ENCODE measurements at regions not wholly inside any gene's neighbourhood (a gene's known extent, or its start where the extent isn't known, plus 50 kb on each side); places are given as distances from the start of the nearest gene placed in this dataset.
A peak's percentile ranks its signal among the peaks of the same experiment; 100 is the strongest.

DNA sequence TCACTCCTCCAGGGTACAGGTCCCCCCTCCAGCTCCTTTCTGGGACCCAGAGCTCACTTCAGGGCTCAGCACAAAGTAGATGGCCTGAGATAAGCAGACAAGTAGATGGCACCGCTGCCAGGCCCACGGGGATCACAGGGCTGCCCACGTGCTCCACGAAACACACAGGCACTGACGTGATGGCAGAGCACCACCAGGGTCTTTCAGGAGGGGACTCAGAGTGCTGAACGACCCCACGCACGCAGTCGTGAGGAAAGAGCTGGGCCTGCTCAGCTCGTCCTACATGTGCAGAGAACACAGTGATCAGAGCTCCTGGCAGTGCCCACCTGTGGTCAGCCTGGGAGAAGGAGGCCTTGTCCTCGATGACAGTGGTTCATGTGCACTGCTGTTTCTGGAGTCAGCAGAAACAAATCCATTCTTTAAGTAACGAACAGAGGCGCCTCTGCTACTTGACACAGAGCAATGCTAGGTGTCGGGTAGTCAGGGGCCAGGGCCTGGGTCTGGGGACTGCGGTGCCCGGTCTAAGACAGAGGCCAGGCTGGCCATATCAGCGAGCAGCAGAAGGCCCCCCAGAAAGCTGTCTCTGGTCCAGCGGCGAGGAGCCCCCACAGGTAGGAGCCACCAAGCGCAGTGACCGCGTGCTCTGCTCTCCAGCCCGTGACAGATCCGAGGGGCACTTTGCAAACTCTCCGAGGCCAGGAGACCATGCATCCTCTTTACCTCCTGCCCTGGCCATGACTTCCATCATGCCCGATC lies 129.8 kb upstream of the FAM20C start:
- DNase-seq: no peak
- Histone ChIP-seq H3K36me3 (ENCODE audit: control insufficient read depth, insufficient read depth, low read length) (no peaks in the 10 kb centered on the region), H3K4me3 (ENCODE audit: low read length) (no peak overlapping the region), H3K27ac (ENCODE audit: low read length) (no peak overlapping the region), H3K4me1 (ENCODE audit: control insufficient read depth, insufficient read depth, low read length) (peaks cover 2% of the 10 kb centered on the region), H3K27me3 (ENCODE audit: control insufficient read depth, insufficient read depth, low read length) (no peaks in the 10 kb centered on the region), H3K9me3 (ENCODE audit: control insufficient read depth, low read depth, low read length) (peaks cover 2% of the 10 kb centered on the region)
- no CpG with 5 or more reads among the region's 26 CpGs for WGBS (ENCODE audit: insufficient coverage, low lambda C conversion rate)

DNA sequence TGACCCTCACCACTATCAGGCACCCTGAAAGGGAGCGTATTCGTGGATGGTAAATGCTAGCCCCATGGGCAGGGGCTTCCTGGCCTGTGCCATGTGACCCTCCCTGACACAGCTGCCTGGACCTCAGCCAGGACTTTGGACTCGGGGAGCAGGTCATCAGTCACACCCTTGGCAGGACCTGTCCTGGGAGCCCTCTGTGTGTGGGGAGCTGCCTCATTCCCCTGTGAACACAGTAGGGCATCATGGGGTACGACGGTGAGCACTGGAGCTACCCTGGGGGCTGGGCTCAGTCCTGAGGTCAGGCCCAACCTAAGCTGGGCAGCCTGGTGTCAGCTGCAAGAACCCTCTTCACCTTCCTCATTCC lies 129.3 kb upstream of the FAM20C start:
- no peak for DNase-seq
- Histone ChIP-seq H3K36me3 (ENCODE audit: control insufficient read depth, insufficient read depth, low read length) (no peaks in the 10 kb centered on the region), H3K27ac (ENCODE audit: low read length) (no peak overlapping the region), H3K4me3 (ENCODE audit: low read length) (no peak overlapping the region), H3K4me1 (ENCODE audit: control insufficient read depth, insufficient read depth, low read length) (peaks cover 2% of the 10 kb centered on the region), H3K27me3 (ENCODE audit: control insufficient read depth, insufficient read depth, low read length) (no peaks in the 10 kb centered on the region), H3K9me3 (ENCODE audit: control insufficient read depth, low read depth, low read length) (peaks cover 2% of the 10 kb centered on the region)
- WGBS (ENCODE audit: insufficient coverage, low lambda C conversion rate): no CpG with 5 or more reads among the region's 5 CpGs

DNA sequence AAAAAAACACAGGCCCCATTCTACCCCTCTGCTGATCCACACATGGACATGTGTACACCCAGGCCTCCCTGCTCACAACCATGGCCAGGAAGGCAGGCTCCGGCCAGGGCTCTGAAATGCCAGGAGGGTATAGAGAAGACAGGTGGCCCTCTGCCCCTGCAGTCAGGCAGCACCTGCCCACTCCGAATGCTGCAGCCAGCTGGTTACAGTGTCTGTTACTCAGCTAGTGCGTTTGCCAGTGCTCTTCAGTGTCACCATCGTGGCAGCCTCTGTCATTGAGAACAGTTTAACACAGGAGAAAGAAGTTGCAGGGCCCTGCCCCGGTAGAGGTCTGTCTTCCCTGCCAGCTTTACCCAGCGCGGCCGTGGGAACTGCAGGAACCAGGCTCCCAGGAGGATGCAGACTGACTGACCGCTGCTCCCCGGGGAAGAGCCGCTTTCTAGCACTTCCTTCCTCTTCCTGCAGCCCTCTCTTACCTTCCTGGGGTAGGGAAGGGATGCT lies 128.8 kb upstream of the FAM20C start:
- Histone ChIP-seq H3K4me3 (ENCODE audit: low read length) (no peak overlapping the region), H3K27ac (ENCODE audit: low read length) (no peak overlapping the region), H3K27me3 (ENCODE audit: control insufficient read depth, insufficient read depth, low read length) (no peaks in the 10 kb centered on the region), H3K9me3 (ENCODE audit: control insufficient read depth, low read depth, low read length) (peaks cover 2% of the 10 kb centered on the region), H3K36me3 (ENCODE audit: control insufficient read depth, insufficient read depth, low read length) (no peaks in the 10 kb centered on the region), H3K4me1 (ENCODE audit: control insufficient read depth, insufficient read depth, low read length) (peaks cover 2% of the 10 kb centered on the region)
- no CpG with 5 or more reads among the region's 11 CpGs for WGBS (ENCODE audit: insufficient coverage, low lambda C conversion rate)
- no peak for DNase-seq

DNA sequence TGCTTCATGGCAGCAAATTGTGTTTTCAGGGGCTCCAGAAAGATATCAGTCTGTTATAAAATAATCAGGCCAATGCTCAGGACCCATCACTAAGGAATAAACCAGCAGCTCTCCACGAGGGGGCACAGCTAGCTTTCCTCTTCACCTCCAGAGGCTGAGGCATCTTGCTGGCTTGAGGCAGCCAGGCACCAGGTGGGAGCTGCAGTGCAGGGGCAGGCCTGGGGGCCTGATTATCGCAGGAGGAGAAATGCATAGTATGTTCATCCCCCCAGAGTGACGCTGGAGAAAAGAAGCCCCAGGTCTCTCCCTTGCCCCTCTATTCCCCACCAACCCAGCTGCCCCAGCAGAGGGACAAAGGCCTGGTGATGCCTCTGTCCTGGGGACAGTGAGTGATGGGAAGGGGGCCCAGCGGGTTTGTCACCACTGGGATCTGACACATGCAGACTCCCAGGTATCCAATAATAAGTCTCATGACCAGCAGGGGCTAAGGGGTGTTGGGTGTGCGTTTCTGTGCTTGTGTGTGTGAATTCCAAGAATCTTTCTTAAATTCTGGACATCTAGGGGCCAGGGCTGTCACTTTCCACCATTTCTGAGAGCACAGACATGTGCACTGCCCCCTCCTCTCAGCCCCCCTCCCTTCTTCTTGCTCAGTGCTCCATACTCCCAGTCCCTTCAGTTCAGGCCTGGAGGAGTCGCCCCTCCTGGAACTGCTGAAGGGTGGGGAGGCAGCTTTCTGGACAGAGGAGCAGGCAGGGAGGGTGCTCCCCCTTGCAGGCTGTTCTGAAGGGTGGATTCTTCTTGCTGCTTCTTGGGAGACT lies 128.1 kb upstream of the FAM20C start:
- Histone ChIP-seq H3K27me3 (ENCODE audit: control insufficient read depth, insufficient read depth, low read length) (no peaks in the 10 kb centered on the region), H3K36me3 (ENCODE audit: control insufficient read depth, insufficient read depth, low read length) (no peaks in the 10 kb centered on the region), H3K4me3 (ENCODE audit: low read length) (no peak overlapping the region), H3K27ac (ENCODE audit: low read length) (no peak overlapping the region), H3K9me3 (ENCODE audit: control insufficient read depth, low read depth, low read length) (peaks cover 2% of the 10 kb centered on the region), H3K4me1 (ENCODE audit: control insufficient read depth, insufficient read depth, low read length) (peaks cover 2% of the 10 kb centered on the region)
- WGBS (ENCODE audit: insufficient coverage, low lambda C conversion rate): 80% methylated on average over 1 of the region's 6 CpGs
- peak; percentile 44 to 50 for DNase-seq

DNA sequence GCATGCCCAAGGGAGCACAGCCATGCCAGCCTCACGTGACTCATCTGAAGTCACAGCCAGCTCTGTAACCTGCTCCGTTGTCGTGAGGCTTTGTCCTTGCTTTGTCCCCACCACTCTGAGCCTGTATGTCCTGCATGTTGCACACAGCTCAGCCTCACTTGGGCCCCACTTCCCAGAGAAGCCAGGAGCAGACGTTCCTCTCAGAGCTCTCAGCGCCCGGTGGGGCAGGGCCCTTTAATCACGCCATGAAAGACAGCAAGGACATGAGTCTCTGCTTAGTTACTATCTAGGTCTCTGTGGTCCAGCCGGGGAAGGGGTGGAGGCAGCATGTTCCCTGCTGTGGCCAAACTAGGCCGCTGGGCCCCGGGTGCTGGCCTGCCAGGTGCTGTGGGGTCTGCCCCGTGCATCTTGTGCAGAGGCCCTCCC lies 127.4 kb upstream of the FAM20C start:
- H3K27ac ChIP-seq (ENCODE audit: low read length): no peak overlapping the region
- H3K9me3 ChIP-seq (ENCODE audit: control insufficient read depth, low read depth, low read length): peaks cover 2% of the 10 kb centered on the region
- H3K4me1 ChIP-seq (ENCODE audit: control insufficient read depth, insufficient read depth, low read length): peaks cover 2% of the 10 kb centered on the region
- no peak overlapping the region for H3K4me3 ChIP-seq (ENCODE audit: low read length)
- DNase-seq: no peak
- H3K36me3 ChIP-seq (ENCODE audit: control insufficient read depth, insufficient read depth, low read length): no peaks in the 10 kb centered on the region
- H3K27me3 ChIP-seq (ENCODE audit: control insufficient read depth, insufficient read depth, low read length): no peaks in the 10 kb centered on the region
- no CpG with 5 or more reads among the region's 11 CpGs for WGBS (ENCODE audit: insufficient coverage, low lambda C conversion rate)

DNA sequence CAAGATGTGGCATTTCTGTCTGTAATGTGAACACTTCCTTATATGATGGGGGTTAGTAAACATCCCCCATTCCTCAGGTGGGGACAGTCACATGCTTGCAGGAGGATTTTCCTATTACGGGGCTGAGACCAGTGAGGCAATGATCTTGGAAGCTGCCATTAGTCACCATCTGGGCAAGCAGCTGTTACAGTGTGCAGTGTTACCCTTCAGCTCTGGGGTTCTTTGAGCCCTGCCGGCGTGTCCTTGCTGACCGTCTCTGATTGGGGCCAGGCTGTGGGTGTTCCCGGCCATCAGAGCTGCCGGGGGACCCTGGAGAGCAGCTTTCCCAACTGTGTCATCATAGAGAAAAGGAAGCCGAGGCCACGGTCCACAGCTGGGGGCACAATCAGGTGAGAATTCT lies 126.8 kb upstream of the FAM20C start:
- Histone ChIP-seq H3K27ac (ENCODE audit: low read length) (no peak overlapping the region), H3K9me3 (ENCODE audit: control insufficient read depth, low read depth, low read length) (peaks cover 2% of the 10 kb centered on the region), H3K4me3 (ENCODE audit: low read length) (no peak overlapping the region), H3K27me3 (ENCODE audit: control insufficient read depth, insufficient read depth, low read length) (no peaks in the 10 kb centered on the region), H3K36me3 (ENCODE audit: control insufficient read depth, insufficient read depth, low read length) (no peaks in the 10 kb centered on the region), H3K4me1 (ENCODE audit: control insufficient read depth, insufficient read depth, low read length) (peaks cover 2% of the 10 kb centered on the region)
- WGBS (ENCODE audit: insufficient coverage, low lambda C conversion rate): no CpG with 5 or more reads among the region's 8 CpGs
- no peak for DNase-seq

DNA sequence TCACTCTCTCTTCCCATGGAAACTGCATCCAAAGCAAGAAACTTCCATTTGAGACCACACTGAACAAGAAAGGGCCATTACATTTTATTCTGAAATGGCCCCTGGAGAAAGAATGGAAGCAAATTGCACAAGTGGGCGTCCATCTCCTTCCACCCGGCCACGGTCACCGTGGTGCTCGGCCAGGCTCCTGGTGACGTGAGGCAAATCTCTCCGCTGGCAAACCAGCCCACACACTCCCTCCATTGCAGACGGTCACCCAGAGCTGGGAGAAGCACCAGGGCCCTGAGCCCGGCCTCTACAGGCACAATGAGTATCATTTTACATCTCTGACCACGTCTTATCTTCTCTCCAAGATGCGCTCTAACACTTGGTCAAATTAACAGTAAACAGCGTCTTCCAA lies 126.1 kb upstream of the FAM20C start:
- Histone ChIP-seq H3K4me3 (ENCODE audit: low read length) (no peak overlapping the region), H3K36me3 (ENCODE audit: control insufficient read depth, insufficient read depth, low read length) (no peaks in the 10 kb centered on the region), H3K4me1 (ENCODE audit: control insufficient read depth, insufficient read depth, low read length) (peaks cover 2% of the 10 kb centered on the region), H3K9me3 (ENCODE audit: control insufficient read depth, low read depth, low read length) (peaks cover 2% of the 10 kb centered on the region), H3K27ac (ENCODE audit: low read length) (no peak overlapping the region), H3K27me3 (ENCODE audit: control insufficient read depth, insufficient read depth, low read length) (no peaks in the 10 kb centered on the region)
- WGBS (ENCODE audit: insufficient coverage, low lambda C conversion rate): no CpG with 5 or more reads among the region's 12 CpGs
- no peak for DNase-seq

DNA sequence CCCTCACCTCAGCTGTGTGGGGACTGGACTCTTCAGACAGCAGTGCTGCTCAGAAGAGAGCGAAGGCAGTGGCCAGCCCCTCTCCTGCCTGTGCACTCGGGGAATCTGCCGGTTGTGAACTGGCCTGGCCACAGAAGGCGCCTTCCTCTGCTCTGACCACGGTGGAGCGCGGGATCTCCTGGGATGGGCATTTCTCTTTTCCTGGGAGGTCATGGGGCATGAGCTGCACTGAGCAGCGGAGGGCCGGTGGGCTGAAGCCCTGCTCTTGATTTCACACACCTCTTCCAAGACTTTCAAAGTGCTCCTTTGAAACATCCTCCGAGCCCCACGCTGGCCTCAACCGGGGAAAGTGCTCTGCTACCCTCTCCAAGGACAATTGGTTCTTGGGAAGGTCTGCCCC lies 125.6 kb upstream of the FAM20C start:
- DNase-seq: no peak

DNA sequence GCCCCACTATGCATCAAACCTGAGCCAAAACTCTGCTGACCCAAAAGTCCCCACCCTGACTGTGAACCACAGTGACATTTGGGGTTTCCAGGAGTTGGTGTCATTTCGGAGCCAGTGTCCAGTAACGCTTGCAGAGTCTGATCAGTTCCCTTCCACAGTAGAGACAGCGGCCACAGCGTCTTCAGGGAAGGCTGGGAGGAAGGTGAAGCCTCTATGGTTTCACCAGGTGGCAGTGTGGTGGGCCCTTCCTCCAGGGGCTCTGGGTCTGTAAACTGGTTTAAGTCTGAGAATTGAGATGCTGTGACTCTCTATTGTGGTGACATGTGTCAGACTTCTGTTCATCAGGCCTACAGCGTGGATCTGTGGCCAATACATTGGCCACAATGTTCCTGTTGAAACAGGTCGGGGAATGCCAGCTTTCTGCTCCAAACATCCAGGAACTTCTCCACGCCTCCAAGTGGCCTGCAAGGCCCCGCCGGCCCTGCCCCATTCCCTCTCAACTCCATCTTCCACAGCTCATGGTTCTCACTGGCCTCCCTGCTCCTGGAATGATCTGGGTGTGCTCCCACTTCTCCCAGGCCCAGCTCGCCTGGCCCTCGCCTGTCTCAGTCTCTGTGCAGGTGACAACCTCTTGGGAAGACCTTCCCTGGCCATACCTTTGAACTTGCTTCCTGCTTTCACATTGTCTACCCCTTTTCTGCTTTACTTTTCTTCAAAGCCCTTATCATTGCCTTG lies 124.5 kb upstream of the FAM20C start:
- DNase-seq: no peak
- Histone ChIP-seq H3K27ac (ENCODE audit: low read length) (no peak overlapping the region), H3K4me3 (ENCODE audit: low read length) (no peak overlapping the region), H3K4me1 (ENCODE audit: control insufficient read depth, insufficient read depth, low read length) (peaks cover 2% of the 10 kb centered on the region), H3K9me3 (ENCODE audit: control insufficient read depth, low read depth, low read length) (peaks cover 2% of the 10 kb centered on the region), H3K27me3 (ENCODE audit: control insufficient read depth, insufficient read depth, low read length) (no peaks in the 10 kb centered on the region), H3K36me3 (ENCODE audit: control insufficient read depth, insufficient read depth, low read length) (no peaks in the 10 kb centered on the region)
- 100% methylated on average over 1 of the region's 11 CpGs for WGBS (ENCODE audit: insufficient coverage, low lambda C conversion rate)

More for the DNA sequence above, 125.6 kb upstream of the FAM20C start:
- WGBS (ENCODE audit: insufficient coverage, low lambda C conversion rate): 80% methylated on average over 2 of the region's 12 CpGs
- Histone ChIP-seq H3K9me3 (ENCODE audit: control insufficient read depth, low read depth, low read length) (peaks cover 2% of the 10 kb centered on the region), H3K4me3 (ENCODE audit: low read length) (no peak overlapping the region), H3K27ac (ENCODE audit: low read length) (no peak overlapping the region), H3K36me3 (ENCODE audit: control insufficient read depth, insufficient read depth, low read length) (no peaks in the 10 kb centered on the region), H3K27me3 (ENCODE audit: control insufficient read depth, insufficient read depth, low read length) (no peaks in the 10 kb centered on the region), H3K4me1 (ENCODE audit: control insufficient read depth, insufficient read depth, low read length) (peaks cover 2% of the 10 kb centered on the region)

DNA sequence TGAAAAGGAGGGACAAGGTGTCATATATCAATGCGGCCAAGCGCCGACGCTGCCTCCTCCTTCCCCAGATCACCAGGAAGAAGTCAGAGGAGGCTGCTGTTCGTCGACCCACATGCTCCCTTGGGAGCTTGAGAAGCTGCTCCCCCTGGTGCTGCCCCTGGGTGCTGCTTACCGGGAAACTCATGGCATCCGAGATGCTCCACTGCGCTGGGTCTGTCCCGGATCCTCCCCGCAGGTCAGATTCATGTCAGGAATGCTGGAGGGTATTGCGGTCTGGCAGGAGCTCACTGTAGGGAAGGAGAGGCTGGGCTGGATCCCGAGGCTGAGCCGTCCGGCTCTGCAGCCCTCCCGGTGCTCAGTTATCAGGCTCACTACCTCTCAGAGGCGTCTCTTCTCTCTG lies 123.7 kb upstream of the FAM20C start:
- Histone ChIP-seq H3K4me1 (ENCODE audit: control insufficient read depth, insufficient read depth, low read length) (peaks cover 2% of the 10 kb centered on the region), H3K4me3 (ENCODE audit: low read length) (no peak overlapping the region), H3K36me3 (ENCODE audit: control insufficient read depth, insufficient read depth, low read length) (no peaks in the 10 kb centered on the region), H3K9me3 (ENCODE audit: control insufficient read depth, low read depth, low read length) (peaks cover 2% of the 10 kb centered on the region), H3K27ac (ENCODE audit: low read length) (no peak overlapping the region), H3K27me3 (ENCODE audit: control insufficient read depth, insufficient read depth, low read length) (no peaks in the 10 kb centered on the region)
- DNase-seq: no peak
- no CpG with 5 or more reads among the region's 17 CpGs for WGBS (ENCODE audit: insufficient coverage, low lambda C conversion rate)
